ENCODE measurements at regions not wholly inside any gene's neighbourhood (a gene's known extent, or its start where the extent isn't known, plus 50 kb on each side); places are given as distances from the start of the nearest gene placed in this dataset.

GRCh38 chr10:113979409-113979808, 64.3 kb upstream of the ADRB1 start:
- TF ChIP-seq REST (IDR thresholded peaks at IDR 0.05; ENCODE audit: insufficient replicate concordance, low read depth) (no peak), CTCF (IDR thresholded peaks at IDR 0.05; ENCODE audit: insufficient read depth, low read length) (no peak), POLR2AphosphoS5 (IDR thresholded peaks at IDR 0.05; ENCODE audit: low read depth) (no peak), SPI1 (IDR thresholded peaks at IDR 0.05; ENCODE audit: borderline replicate concordance, low read depth) (no peak)

Data from HL-60 (cell line).